H9 (cell line): ENCODE measurements at regions not wholly inside any gene's neighbourhood (a gene's known extent, or its start where the extent isn't known, plus 50 kb on each side); places are given as distances from the start of the nearest gene placed in this dataset.

Experiments used
- DNase-seq: peaks from one replicate; pipeline ENCODE4 v3.0.0-alpha.2; 2017
- H2AFZ ChIP-seq: one replicate; pipeline ENCODE4 v1.6.1; 2013; ENCODE audit warnings: mild to moderate bottlenecking, low read length, control low read depth, moderate library complexity
- H2AK5ac ChIP-seq: 2 replicates; pipeline ENCODE4 v1.6.1; 2013; ENCODE audit warnings: low read length, control low read depth, mixed read lengths; ENCODE audit not compliant: insufficient read length
- H2BK120ac ChIP-seq: one replicate; pipeline ENCODE4 v1.6.1; 2013; ENCODE audit warnings: low read depth, mild to moderate bottlenecking, low read length, control low read depth, inconsistent platforms; ENCODE audit not compliant: poor library complexity, severe bottlenecking
- H2BK12ac ChIP-seq: 2 replicates; pipeline ENCODE4 v1.6.1; 2013; ENCODE audit warnings: low read length, control low read depth, mixed read lengths, low read depth; ENCODE audit not compliant: insufficient read length
- H2BK15ac ChIP-seq: 2 replicates; pipeline ENCODE4 v1.6.1; 2013; ENCODE audit warnings: low read depth, low read length, control low read depth
- H2BK20ac ChIP-seq: one replicate; pipeline ENCODE4 v1.6.1; 2013; ENCODE audit warnings: low read depth, mild to moderate bottlenecking, low read length, control low read depth, inconsistent platforms; ENCODE audit not compliant: poor library complexity, severe bottlenecking
- H2BK5ac ChIP-seq: 2 replicates; pipeline ENCODE4 v1.6.1; 2013; ENCODE audit warnings: low read length, control low read depth, mixed read lengths; ENCODE audit not compliant: insufficient read length
- H3K14ac ChIP-seq: 2 replicates; pipeline ENCODE4 v1.6.1; 2013; ENCODE audit warnings: low read length, control low read depth; ENCODE audit not compliant: insufficient read depth
- H3K18ac ChIP-seq: 2 replicates; pipeline ENCODE4 v1.6.1; 2013; ENCODE audit warnings: low read depth, mild to moderate bottlenecking, mixed read lengths, low read length, control low read depth; ENCODE audit not compliant: insufficient read length
- H3K23ac ChIP-seq: 2 replicates; pipeline ENCODE4 v1.6.1; 2013; ENCODE audit warnings: low read length, control low read depth, mixed read lengths, low read depth; ENCODE audit not compliant: insufficient read length
- H3K23me2 ChIP-seq: 2 replicates; pipeline ENCODE4 v1.6.1; 2013; ENCODE audit warnings: low read depth, mild to moderate bottlenecking, mixed read lengths, low read length, control low read depth; ENCODE audit not compliant: insufficient read length, poor library complexity, severe bottlenecking
- H3K27ac ChIP-seq: 2 replicates; pipeline ENCODE4 v1.5.1; 2013; ENCODE audit warnings: low read length, control low read depth, mixed read lengths, low read depth; ENCODE audit not compliant: insufficient read length
- H3K27me3 ChIP-seq: 2 replicates; pipeline ENCODE4 v1.6.1; 2013; ENCODE audit warnings: low read length, control low read depth, inconsistent platforms; ENCODE audit not compliant: insufficient read depth
- H3K4ac ChIP-seq: 2 replicates; pipeline ENCODE4 v1.6.1; 2013; ENCODE audit warnings: low read depth, mild to moderate bottlenecking, control low read depth, inconsistent platforms, low read length, moderate library complexity
- H3K4me1 ChIP-seq: 2 replicates; pipeline ENCODE4 v1.6.1; 2013; ENCODE audit warnings: low read length, control low read depth, inconsistent platforms; ENCODE audit not compliant: insufficient read depth
- H3K4me2 ChIP-seq: 2 replicates; pipeline ENCODE4 v1.6.1; 2013; ENCODE audit warnings: low read length, control low read depth, mixed read lengths; ENCODE audit not compliant: insufficient read length, insufficient read depth
- H3K56ac ChIP-seq: 2 replicates; pipeline ENCODE4 v1.6.1; 2013; ENCODE audit warnings: low read depth, mild to moderate bottlenecking, mixed read lengths, low read length, control low read depth; ENCODE audit not compliant: insufficient read length
- H3K79me1 ChIP-seq: 2 replicates; pipeline ENCODE4 v1.6.1; 2013; ENCODE audit warnings: low read depth, mild to moderate bottlenecking, moderate library complexity, low read length, control low read depth, inconsistent platforms; ENCODE audit not compliant: insufficient read depth, poor library complexity, severe bottlenecking
- H3K79me2 ChIP-seq: 2 replicates; pipeline ENCODE4 v1.6.1; 2013; ENCODE audit warnings: low read length, control low read depth, inconsistent platforms; ENCODE audit not compliant: insufficient read depth
- H3K9ac ChIP-seq: 2 replicates; pipeline ENCODE4 v1.6.1; 2013; ENCODE audit warnings: low read length, control low read depth, mixed read lengths; ENCODE audit not compliant: insufficient read length; ENCODE audit errors: extremely low read depth
- H3K9me3 ChIP-seq: one replicate; pipeline ENCODE4 v1.6.1; 2013; ENCODE audit warnings: low read depth, low read length, inconsistent platforms; ENCODE audit not compliant: control insufficient read depth
- H3T11ph ChIP-seq: one replicate; pipeline ENCODE4 v1.6.1; 2013; ENCODE audit warnings: mild to moderate bottlenecking, low read length, control low read depth, inconsistent platforms
- H4K20me1 ChIP-seq: one replicate; pipeline ENCODE4 v1.6.1; 2013; ENCODE audit not compliant: control insufficient read depth, insufficient read length, insufficient read depth
- H4K5ac ChIP-seq: 2 replicates; pipeline ENCODE4 v1.6.1; 2013; ENCODE audit warnings: low read depth, mild to moderate bottlenecking, mixed read lengths, low read length, control low read depth; ENCODE audit not compliant: insufficient read length
- H4K8ac ChIP-seq: replicated peaks from 2 replicates; pipeline ENCODE4 v1.6.1; 2013; ENCODE audit warnings: low read length, control low read depth, mixed read lengths, low read depth; ENCODE audit not compliant: insufficient read length
- H4K91ac ChIP-seq: 2 replicates; pipeline ENCODE4 v1.6.1; 2013; ENCODE audit warnings: low read depth, mild to moderate bottlenecking, moderate library complexity, mixed read lengths, low read length, control low read depth; ENCODE audit not compliant: insufficient read length
- H3K27ac Mint-ChIP-seq, 3 experiments: 2 replicates in 2 of 3; 3 replicates in 1 of 3; pipeline ENCODE4 v1.8.0; 2020 to 2021; ENCODE audit warnings: mixed read lengths in 3 of 3, mild to moderate bottlenecking in 1 of 3, moderate library complexity in 1 of 3
- H3K27me3 Mint-ChIP-seq: 2 replicates; pipeline ENCODE4 v1.8.0; 2021; ENCODE audit warnings: low read depth, mild to moderate bottlenecking, moderate library complexity, mixed read lengths
- H3K36me3 Mint-ChIP-seq, 3 experiments: 2 replicates in 2 of 3; 3 replicates in 1 of 3; pipeline ENCODE4 v1.8.0; 2020 to 2021; ENCODE audit warnings: low read depth in 3 of 3, mixed read lengths in 3 of 3; ENCODE audit not compliant: insufficient read depth in 1 of 3
- H3K4me1 Mint-ChIP-seq, 2 experiments: 2 replicates each; pipeline ENCODE4 v1.8.0; 2020; ENCODE audit warnings: mixed read lengths in 2 of 2
- H3K4me3 Mint-ChIP-seq, 2 experiments: 2 replicates in 1 of 2; 3 replicates in 1 of 2; pipeline ENCODE4 v1.8.0; 2020 to 2021; ENCODE audit warnings: mild to moderate bottlenecking in 2 of 2, mixed read lengths in 2 of 2, moderate library complexity in 1 of 2
- H3K9me3 Mint-ChIP-seq, 2 experiments: 2 replicates in 1 of 2; 3 replicates in 1 of 2; pipeline ENCODE4 v1.8.0; 2020; ENCODE audit warnings: mild to moderate bottlenecking in 2 of 2, mixed read lengths in 2 of 2, moderate library complexity in 1 of 2
- WGBS: extraction: QIAGEN DNeasy Blood & Tissue Kit; methylation state at CpG from one replicate; pipeline ENCODE4 v1.1.7; 2013; ENCODE audit warnings: missing lambda C conversion rate, low lambda C conversion rate, mixed read lengths; ENCODE audit not compliant: insufficient read length; ENCODE audit errors: extremely low coverage; 5-methylcytosine and 5-hydroxymethylcytosine counted together
- TF ChIP-seq, protein P1 (sequence below): fragments of 200-600 bp; sonication (generic); conservative IDR thresholded peaks from 3 replicates; pipeline ENCODE4 v1.8.0; 2021; ENCODE audit warnings: antibody characterized with exemption, mild to moderate bottlenecking

DNA sequence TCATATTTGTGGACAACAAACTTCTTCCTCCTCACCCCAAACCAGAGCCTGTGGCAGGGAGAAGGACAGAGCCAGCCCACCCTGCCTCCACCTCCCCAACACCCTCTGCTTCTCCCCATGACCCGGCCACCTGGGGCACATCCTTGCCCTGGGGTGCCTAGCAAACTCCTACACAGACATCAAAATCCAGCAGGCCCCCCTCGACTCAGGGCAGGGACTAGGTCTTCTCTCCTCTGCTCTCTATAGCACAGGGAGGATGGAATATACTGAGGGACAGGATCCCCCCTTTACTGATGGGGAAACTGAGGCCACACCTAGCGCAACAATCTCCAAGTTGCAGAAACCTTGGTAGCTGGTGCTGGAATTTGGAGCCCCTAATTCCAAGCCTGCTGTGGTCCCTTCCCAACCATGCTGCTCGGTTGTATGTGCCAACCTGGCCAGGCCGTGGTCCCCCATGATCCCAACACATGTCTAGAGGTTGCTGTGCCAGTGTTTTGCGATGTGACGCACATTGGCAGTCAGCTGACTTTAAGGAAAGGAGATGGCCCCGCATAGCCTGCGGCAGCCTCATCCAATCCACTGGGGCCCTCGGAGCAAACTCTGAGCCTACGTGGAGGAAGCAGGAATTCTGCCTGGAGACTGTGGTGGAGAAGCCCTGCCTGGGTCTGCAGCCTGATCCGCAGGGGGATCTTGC is 53.9 kb upstream of the ADRA2C start:
- no peak overlapping the region for H3K27ac ChIP-seq
- no peak overlapping the region for H4K91ac ChIP-seq
- H3K18ac ChIP-seq = no peak overlapping the region
- no peaks in the 10 kb centered on the region for H4K20me1 ChIP-seq
- no peak overlapping the region for H3K56ac ChIP-seq
- H3K79me2 ChIP-seq = no peaks in the 10 kb centered on the region
- H2BK20ac ChIP-seq = no peak overlapping the region
- H3K23me2 ChIP-seq = no peaks in the 10 kb centered on the region
- H3K4ac ChIP-seq = no peak overlapping the region
- H3K9me3 Mint-ChIP-seq = no peaks in the 10 kb centered on the region
- H4K8ac ChIP-seq = no peak overlapping the region
- H3K4me3 Mint-ChIP-seq = no peak overlapping the region
- no peak overlapping the region for H2BK12ac ChIP-seq
- no peak overlapping the region for H3K27ac Mint-ChIP-seq
- no CpG with 5 or more reads among the region's 12 CpGs for WGBS
- H4K5ac ChIP-seq = no peak overlapping the region
- DNase-seq = no peak
- TF ChIP-seq, protein P1, sequence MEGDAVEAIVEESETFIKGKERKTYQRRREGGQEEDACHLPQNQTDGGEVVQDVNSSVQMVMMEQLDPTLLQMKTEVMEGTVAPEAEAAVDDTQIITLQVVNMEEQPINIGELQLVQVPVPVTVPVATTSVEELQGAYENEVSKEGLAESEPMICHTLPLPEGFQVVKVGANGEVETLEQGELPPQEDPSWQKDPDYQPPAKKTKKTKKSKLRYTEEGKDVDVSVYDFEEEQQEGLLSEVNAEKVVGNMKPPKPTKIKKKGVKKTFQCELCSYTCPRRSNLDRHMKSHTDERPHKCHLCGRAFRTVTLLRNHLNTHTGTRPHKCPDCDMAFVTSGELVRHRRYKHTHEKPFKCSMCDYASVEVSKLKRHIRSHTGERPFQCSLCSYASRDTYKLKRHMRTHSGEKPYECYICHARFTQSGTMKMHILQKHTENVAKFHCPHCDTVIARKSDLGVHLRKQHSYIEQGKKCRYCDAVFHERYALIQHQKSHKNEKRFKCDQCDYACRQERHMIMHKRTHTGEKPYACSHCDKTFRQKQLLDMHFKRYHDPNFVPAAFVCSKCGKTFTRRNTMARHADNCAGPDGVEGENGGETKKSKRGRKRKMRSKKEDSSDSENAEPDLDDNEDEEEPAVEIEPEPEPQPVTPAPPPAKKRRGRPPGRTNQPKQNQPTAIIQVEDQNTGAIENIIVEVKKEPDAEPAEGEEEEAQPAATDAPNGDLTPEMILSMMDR = no peak
- H3K9ac ChIP-seq = no peak overlapping the region
- H3K9me3 ChIP-seq = no peaks in the 10 kb centered on the region
- no peaks in the 10 kb centered on the region for H3K27me3 ChIP-seq
- H3K4me1 ChIP-seq = no peaks in the 10 kb centered on the region
- H2BK15ac ChIP-seq = no peak overlapping the region
- H3K23ac ChIP-seq = no peak overlapping the region
- H3K36me3 Mint-ChIP-seq = no peaks in the 10 kb centered on the region
- H2BK120ac ChIP-seq = no peak overlapping the region
- H3K4me2 ChIP-seq = no peak overlapping the region
- H2AFZ ChIP-seq = no peak overlapping the region
- H3K27me3 Mint-ChIP-seq = peaks cover 10% of the 10 kb centered on the region
- no peak overlapping the region for H2AK5ac ChIP-seq
- H3K4me1 Mint-ChIP-seq = peaks cover 4 to 10% of the 10 kb centered on the region in 2 experiments; a peak in 3 of 4 replicates
- no peak overlapping the region for H3T11ph ChIP-seq
- H3K79me1 ChIP-seq = no peaks in the 10 kb centered on the region
- no peak overlapping the region; the same call in 1 of the 2 replicates for H3K14ac ChIP-seq
- no peak overlapping the region for H2BK5ac ChIP-seq
